Brain microvascular endothelial cell (primary cell): ENCODE measurements at regions not wholly inside any gene's neighbourhood (a gene's known extent, or its start where the extent isn't known, plus 50 kb on each side); places are given as distances from the start of the nearest gene placed in this dataset.

Experiments used
- DNase-seq: peaks from one replicate; pipeline ENCODE4 v3.0.0-alpha.2; 2020
- H3K27ac ChIP-seq: fragments of 250-450 bp; sonication (Bioruptor Pico); 2 replicates; pipeline ENCODE4 v1.5.1; 2020; ENCODE audit warnings: mild to moderate bottlenecking, moderate library complexity
- H3K27me3 ChIP-seq: fragments of 250-450 bp; sonication (Bioruptor Pico); replicated peaks from 2 replicates; pipeline ENCODE4 v1.5.1; 2020; ENCODE audit warnings: mild to moderate bottlenecking
- H3K36me3 ChIP-seq: fragments of 250-450 bp; sonication (Bioruptor Pico); replicated peaks from 2 replicates; pipeline ENCODE4 v1.5.1; 2020; ENCODE audit warnings: mild to moderate bottlenecking
- H3K4me3 ChIP-seq: 2 replicates; pipeline ENCODE4 v1.5.1; 2011; ENCODE audit warnings: low read depth, mild to moderate bottlenecking, control low read depth, low read length, moderate library complexity
- CTCF ChIP-seq: IDR thresholded peaks from 2 replicates; pipeline ENCODE4 v1.5.1; 2011; ENCODE audit warnings: low read depth, mild to moderate bottlenecking, moderate library complexity, low read length, control low read depth, inconsistent platforms; ENCODE audit errors: missing control alignments
- in situ Hi-C: cut with HindIII; loops from 2 replicates; pipeline ENCODE4 v1.10.0; 2017; ENCODE audit warnings: low sequenced_read_pairs, low pct_ligation_motif_present

- no peak overlapping the region for H3K27ac ChIP-seq
- no peaks in the 10 kb centered on the region for H3K27me3 ChIP-seq
- H3K4me3 ChIP-seq, result no peak overlapping the region
- no peak for TF ChIP-seq CTCF
- in situ Hi-C loops, result no loop called here
- DNase-seq, result no peak
- no peaks in the 10 kb centered on the region for H3K36me3 ChIP-seq
Observed at GRCh38 chr3:83034806-83035703, 1273.6 kb upstream of the GBE1 start.

GRCh38 chr3:83033133-83033532 is 1271.7 kb upstream of the GBE1 start:
- no peak for TF ChIP-seq CTCF
- DNase-seq, result no peak

GRCh38 chr3:83023086-83023485 is 1261.6 kb upstream of the GBE1 start:
- in situ Hi-C loops, result no loop called here
- no peak for TF ChIP-seq CTCF
- no peaks in the 10 kb centered on the region for H3K27me3 ChIP-seq
- H3K27ac ChIP-seq, result no peak overlapping the region
- H3K4me3 ChIP-seq, result no peak overlapping the region
- DNase-seq, result no peak
- no peaks in the 10 kb centered on the region for H3K36me3 ChIP-seq

More at GRCh38 chr3:83033133-83033532, 1271.7 kb upstream of the GBE1 start:
- no peak overlapping the region for H3K4me3 ChIP-seq
- H3K36me3 ChIP-seq, result no peaks in the 10 kb centered on the region
- in situ Hi-C loops, result no loop called here
- H3K27ac ChIP-seq, result no peak overlapping the region
- H3K27me3 ChIP-seq, result no peaks in the 10 kb centered on the region

GRCh38 chr3:83011481-83011880 is 1250.0 kb upstream of the GBE1 start:
- Histone ChIP-seq H3K4me3 (no peak overlapping the region), H3K36me3 (no peaks in the 10 kb centered on the region), H3K27me3 (no peaks in the 10 kb centered on the region), H3K27ac (no peak overlapping the region)
- no peak for TF ChIP-seq CTCF
- DNase-seq, result peak; percentile 34
- in situ Hi-C loops, result no loop called here

GRCh38 chr3:83003917-83004316 is 1242.5 kb upstream of the GBE1 start:
- in situ Hi-C loops, result no loop called here

More at GRCh38 chr3:83003917-83004316, 1242.5 kb upstream of the GBE1 start:
- H3K36me3 ChIP-seq, result no peaks in the 10 kb centered on the region
- no peak overlapping the region for H3K4me3 ChIP-seq
- no peaks in the 10 kb centered on the region for H3K27me3 ChIP-seq
- no peak overlapping the region for H3K27ac ChIP-seq
- TF ChIP-seq CTCF, result no peak
- no peak for DNase-seq
